SK-N-SH treated with all-trans-retinoic acid at 6 μM for 48 hours (cell line): ENCODE measurements at regions not wholly inside any gene's neighbourhood (a gene's known extent, or its start where the extent isn't known, plus 50 kb on each side); places are given as distances from the start of the nearest gene placed in this dataset.

ENCODE experiments used
- ATAC-seq: fragments of 200-7000 bp; cut with Tn5 transposase; 3 replicates; pipeline ENCODE4 v1.9.1; 2020; ENCODE audit warnings: mild to moderate bottlenecking, moderate library complexity
- ARNTL ChIP-seq: fragments of 450-650 bp; formaldehyde crosslinking; IDR thresholded peaks from 2 replicates; pipeline ENCODE4 v1.5.0; 2020; ENCODE audit warnings: low read depth, mild to moderate bottlenecking, moderate library complexity, borderline replicate concordance
- BACH2 ChIP-seq: fragments of 250-450 bp; sonication (Bioruptor Pico); IDR thresholded peaks from 2 replicates; pipeline ENCODE4 v1.9.0; 2021; ENCODE audit warnings: mild to moderate bottlenecking, borderline replicate concordance
- CREB5 ChIP-seq: fragments of 250-450 bp; sonication (Bioruptor Pico); IDR thresholded peaks from 2 replicates; pipeline ENCODE4 v1.5.1; 2020; ENCODE audit warnings: low read depth, mild to moderate bottlenecking, moderate library complexity
- CSDC2 ChIP-seq: fragments of 250-450 bp; sonication (Bioruptor Pico); IDR thresholded peaks from 2 replicates; pipeline ENCODE4 v1.5.0; 2020; ENCODE audit warnings: mild to moderate bottlenecking, moderate library complexity
- CSRNP3 ChIP-seq: fragments of 250-450 bp; sonication (Bioruptor Pico); IDR thresholded peaks from 2 replicates; pipeline ENCODE4 v1.5.1; 2021; ENCODE audit warnings: mild to moderate bottlenecking, moderate library complexity
- ESRRG ChIP-seq: fragments of 250-450 bp; sonication (Bioruptor Pico); IDR thresholded peaks from 2 replicates; pipeline ENCODE4 v1.6.1; 2021; ENCODE audit warnings: mild to moderate bottlenecking
- GLIS3 ChIP-seq: fragments of 250-450 bp; sonication (Bioruptor Pico); IDR thresholded peaks from 2 replicates; pipeline ENCODE4 v1.5.0; 2020; ENCODE audit warnings: mild to moderate bottlenecking, moderate library complexity
- ISL1 ChIP-seq: fragments of 250-450 bp; sonication (Bioruptor Pico); IDR thresholded peaks from 2 replicates; pipeline ENCODE4 v2.1.2; 2022; ENCODE audit warnings: mild to moderate bottlenecking, moderate library complexity
- PATZ1 ChIP-seq: fragments of 250-450 bp; sonication (Bioruptor Pico); IDR thresholded peaks from 2 replicates; pipeline ENCODE4 v1.8.0; 2020; ENCODE audit warnings: mild to moderate bottlenecking, moderate library complexity, borderline replicate concordance
- POU6F1 ChIP-seq: fragments of 250-450 bp; sonication (Bioruptor Pico); IDR thresholded peaks from 2 replicates; pipeline ENCODE4 v1.8.0; 2021; ENCODE audit warnings: low read depth, mild to moderate bottlenecking, moderate library complexity, borderline replicate concordance
- PPARA ChIP-seq: fragments of 250-450 bp; sonication (Bioruptor Pico); IDR thresholded peaks from 2 replicates; pipeline ENCODE4 v1.5.0; 2020; ENCODE audit warnings: mild to moderate bottlenecking, borderline replicate concordance
- RARB ChIP-seq: fragments of 250-450 bp; sonication (Bioruptor Pico); IDR thresholded peaks from 2 replicates; pipeline ENCODE4 v1.8.0; 2021; ENCODE audit warnings: mild to moderate bottlenecking, moderate library complexity
- SNAI2 ChIP-seq: fragments of 250-450 bp; sonication (Bioruptor Pico); IDR thresholded peaks from 2 replicates; pipeline ENCODE4 v1.5.0; 2020; ENCODE audit warnings: mild to moderate bottlenecking, moderate library complexity
- TCF4 ChIP-seq: fragments of 250-450 bp; sonication (Bioruptor Pico); IDR thresholded peaks from 2 replicates; pipeline ENCODE4 v1.8.0; 2021; ENCODE audit warnings: mild to moderate bottlenecking, moderate library complexity, borderline replicate concordance
- TSHZ2 ChIP-seq: fragments of 250-450 bp; sonication (Bioruptor Pico); IDR thresholded peaks from 2 replicates; pipeline ENCODE4 v1.5.0; 2020; ENCODE audit warnings: mild to moderate bottlenecking, moderate library complexity
- ZC3H10 ChIP-seq: fragments of 250-450 bp; sonication (Bioruptor Pico); IDR thresholded peaks from 2 replicates; pipeline ENCODE4 v1.5.1; 2021; ENCODE audit warnings: mild to moderate bottlenecking, moderate library complexity
- ZFP3 ChIP-seq: fragments of 250-450 bp; sonication (Bioruptor Pico); IDR thresholded peaks from 2 replicates; pipeline ENCODE4 v1.5.0; 2020; ENCODE audit warnings: mild to moderate bottlenecking, moderate library complexity
- ZFP30 ChIP-seq: fragments of 450-650 bp; formaldehyde crosslinking; IDR thresholded peaks from 2 replicates; pipeline ENCODE4 v1.5.0; 2022; ENCODE audit warnings: mild to moderate bottlenecking, moderate library complexity
- ZNF565 ChIP-seq: fragments of 450-650 bp; formaldehyde crosslinking; conservative IDR thresholded peaks from 2 replicates; pipeline ENCODE4 v1.5.0; 2020; ENCODE audit warnings: low read depth, mild to moderate bottlenecking, moderate library complexity
- ZNF70 ChIP-seq: fragments of 450-650 bp; formaldehyde crosslinking; IDR thresholded peaks from 2 replicates; pipeline ENCODE4 v1.5.0; 2020; ENCODE audit warnings: mild to moderate bottlenecking, moderate library complexity
- ZNF8 ChIP-seq: fragments of 450-650 bp; formaldehyde crosslinking; IDR thresholded peaks from 2 replicates; pipeline ENCODE4 v1.5.0; 2020; ENCODE audit warnings: mild to moderate bottlenecking, moderate library complexity

GRCh38 chr3:13700362-13700761, 151.4 kb downstream of the FBLN2 start:
- no peak for ATAC-seq
- TF ChIP-seq POU6F1 (CRISPR knock-in tag) (no peak), BACH2 (no peak), CREB5 (no peak), GLIS3 (CRISPR knock-in tag) (no peak), ZNF70 (CRISPR knock-in tag) (no peak), ZC3H10 (CRISPR knock-in tag) (no peak), ZNF565 (CRISPR knock-in tag) (no peak)

- no peak for ATAC-seq
- TF ChIP-seq PATZ1 (CRISPR knock-in tag) (no peak), ESRRG (no peak), RARB (CRISPR knock-in tag) (no peak), TSHZ2 (CRISPR knock-in tag) (no peak), SNAI2 (CRISPR knock-in tag) (no peak), ARNTL (no peak), POU6F1 (CRISPR knock-in tag) (no peak), GLIS3 (CRISPR knock-in tag) (no peak), CSDC2 (CRISPR knock-in tag) (no peak), ZNF8 (no peak), ZFP30 (no peak), PPARA (CRISPR knock-in tag) (no peak), ISL1 (CRISPR knock-in tag) (no peak)
- TF ChIP-seq, all 23 proteins: peak for 0
Measured at GRCh38 chr3:13696699-13697098, 147.8 kb downstream of the FBLN2 start.

GRCh38 chr3:13693441-13693840, 144.5 kb downstream of the FBLN2 start:
- no peak for ATAC-seq

More at GRCh38 chr3:13693441-13693840, 144.5 kb downstream of the FBLN2 start:
- TF ChIP-seq ZNF8 (no peak), SNAI2 (CRISPR knock-in tag) (no peak), ISL1 (CRISPR knock-in tag) (no peak), TCF4 (CRISPR knock-in tag) (no peak), TSHZ2 (CRISPR knock-in tag) (no peak), ESRRG (no peak), CSRNP3 (CRISPR knock-in tag) (no peak), PPARA (CRISPR knock-in tag) (no peak), ZFP3 (CRISPR knock-in tag) (no peak)
